SK-N-MC (cell line): ENCODE measurements at regions not wholly inside any gene's neighbourhood (a gene's known extent, or its start where the extent isn't known, plus 50 kb on each side); places are given as distances from the start of the nearest gene placed in this dataset.

ENCODE experiments used
- DNase-seq: peaks from one replicate; pipeline ENCODE4 v3.0.0-alpha.2; 2011; ENCODE audit warnings: low read depth, low spot score
- H3K27ac ChIP-seq: fragments of 200-600 bp; sonication (generic); 2 replicates; pipeline ENCODE4 v1.5.1; 2016; ENCODE audit warnings: mixed run types
- H3K36me3 ChIP-seq: fragments of 200-600 bp; sonication (generic); 2 replicates; pipeline ENCODE4 v1.6.1; 2017; ENCODE audit warnings: antibody characterized with exemption, low read length, mixed read lengths; ENCODE audit not compliant: insufficient read depth
- H3K4me3 ChIP-seq: fragments of 200-600 bp; sonication (generic); 2 replicates; pipeline ENCODE4 v1.5.1; 2016
- H3K9ac ChIP-seq: fragments of 200-600 bp; sonication (generic); 2 replicates; pipeline ENCODE4 v1.8.0; 2017; ENCODE audit warnings: mixed run types, mixed read lengths; ENCODE audit not compliant: insufficient read length
- H3K9me3 ChIP-seq: fragments of 200-600 bp; sonication (generic); 2 replicates; pipeline ENCODE4 v1.6.1; 2017; ENCODE audit warnings: low read depth, mild to moderate bottlenecking, antibody characterized with exemption, low read length, moderate library complexity, mixed read lengths
- EZH2 ChIP-seq: fragments of 200-600 bp; sonication (generic); IDR thresholded peaks from one replicate; pipeline ENCODE4 v1.6.1; 2017; ENCODE audit warnings: antibody characterized with exemption
- FOXP2 ChIP-seq: optimal IDR thresholded peaks from 2 replicates; pipeline ENCODE3; 2011; ENCODE audit warnings: mild to moderate bottlenecking, moderate library complexity; ENCODE audit not compliant: insufficient read depth; ENCODE audit errors: extremely low read length, control extremely low read depth
- POLR2AphosphoS5 ChIP-seq: IDR thresholded peaks from 2 replicates; pipeline ENCODE4 v1.6.1; 2012; ENCODE audit warnings: mild to moderate bottlenecking, low read depth, low read length, borderline replicate concordance

GRCh38 chr5:39906146-39906545 is 481.4 kb upstream of the DAB2 start:
- H3K9ac ChIP-seq = no peak overlapping the region
- no peak overlapping the region for H3K27ac ChIP-seq
- no peak for DNase-seq
- TF ChIP-seq EZH2 = no peak
- no peak for TF ChIP-seq POLR2AphosphoS5
- no peak for TF ChIP-seq FOXP2
- H3K4me3 ChIP-seq = no peak overlapping the region
- no peaks in the 10 kb centered on the region for H3K36me3 ChIP-seq
- H3K9me3 ChIP-seq = no peaks in the 10 kb centered on the region

- H3K9ac ChIP-seq = no peak overlapping the region
- TF ChIP-seq POLR2AphosphoS5 = no peak
- no peak for TF ChIP-seq EZH2
- no peak for TF ChIP-seq FOXP2
- no peak overlapping the region for H3K4me3 ChIP-seq
- H3K36me3 ChIP-seq = no peaks in the 10 kb centered on the region
- no peak for DNase-seq
- no peak overlapping the region for H3K27ac ChIP-seq
- no peaks in the 10 kb centered on the region for H3K9me3 ChIP-seq
These were observed 480.6 kb upstream of the DAB2 start for GRCh38 chr5:39905356-39905755.

GRCh38 chr5:39902626-39903025 is 477.8 kb upstream of the DAB2 start:
- no peak overlapping the region for H3K27ac ChIP-seq
- H3K36me3 ChIP-seq = no peaks in the 10 kb centered on the region
- no peak overlapping the region for H3K9ac ChIP-seq
- DNase-seq = no peak
- TF ChIP-seq FOXP2 (no peak), POLR2AphosphoS5 (no peak), EZH2 (no peak)
- no peak overlapping the region for H3K4me3 ChIP-seq
- no peaks in the 10 kb centered on the region for H3K9me3 ChIP-seq

- no peak overlapping the region for H3K27ac ChIP-seq
- TF ChIP-seq EZH2 = no peak
- no peak for TF ChIP-seq FOXP2
- TF ChIP-seq POLR2AphosphoS5 = no peak
These were observed 474.0 kb upstream of the DAB2 start for GRCh38 chr5:39898731-39899130.

GRCh38 chr5:39896706-39897105 is 471.9 kb upstream of the DAB2 start:
- H3K9me3 ChIP-seq = no peaks in the 10 kb centered on the region
- TF ChIP-seq EZH2 (no peak), POLR2AphosphoS5 (no peak), FOXP2 (no peak)
- H3K9ac ChIP-seq = no peak overlapping the region
- DNase-seq = no peak
- no peak overlapping the region for H3K4me3 ChIP-seq
- H3K27ac ChIP-seq = no peak overlapping the region
- H3K36me3 ChIP-seq = no peaks in the 10 kb centered on the region

More at GRCh38 chr5:39898731-39899130, 474.0 kb upstream of the DAB2 start:
- Histone ChIP-seq H3K36me3 (no peaks in the 10 kb centered on the region), H3K9me3 (no peaks in the 10 kb centered on the region), H3K9ac (no peak overlapping the region), H3K4me3 (no peak overlapping the region)
- DNase-seq = no peak

GRCh38 chr5:39896104-39896503 is 471.3 kb upstream of the DAB2 start:
- H3K36me3 ChIP-seq = no peaks in the 10 kb centered on the region
- no peak overlapping the region for H3K9ac ChIP-seq
- DNase-seq = no peak
- H3K4me3 ChIP-seq = no peak overlapping the region
- H3K9me3 ChIP-seq = no peaks in the 10 kb centered on the region
- H3K27ac ChIP-seq = no peak overlapping the region
- TF ChIP-seq POLR2AphosphoS5 (no peak), EZH2 (no peak), FOXP2 (no peak)

GRCh38 chr5:39892708-39893107 is 467.9 kb upstream of the DAB2 start:
- no peak for DNase-seq
- Histone ChIP-seq H3K9ac (no peak overlapping the region), H3K36me3 (no peaks in the 10 kb centered on the region), H3K27ac (no peak overlapping the region), H3K9me3 (no peaks in the 10 kb centered on the region), H3K4me3 (no peak overlapping the region)
- TF ChIP-seq POLR2AphosphoS5 (no peak), FOXP2 (no peak), EZH2 (no peak)

GRCh38 chr5:39891376-39891775 is 466.6 kb upstream of the DAB2 start:
- no peak for DNase-seq
- H3K4me3 ChIP-seq = no peak overlapping the region
- H3K9me3 ChIP-seq = no peaks in the 10 kb centered on the region
- no peak overlapping the region for H3K27ac ChIP-seq
- TF ChIP-seq EZH2 = no peak
- TF ChIP-seq POLR2AphosphoS5 = no peak
- TF ChIP-seq FOXP2 = no peak
- H3K36me3 ChIP-seq = no peaks in the 10 kb centered on the region
- H3K9ac ChIP-seq = no peak overlapping the region

GRCh38 chr5:39880985-39881384 is 456.2 kb upstream of the DAB2 start:
- Histone ChIP-seq H3K27ac (no peak overlapping the region), H3K4me3 (no peak overlapping the region), H3K9me3 (no peaks in the 10 kb centered on the region), H3K9ac (no peak overlapping the region), H3K36me3 (no peaks in the 10 kb centered on the region)
- no peak for DNase-seq
- TF ChIP-seq EZH2 = no peak
- no peak for TF ChIP-seq POLR2AphosphoS5
- TF ChIP-seq FOXP2 = no peak

- H3K9me3 ChIP-seq = no peaks in the 10 kb centered on the region
- no peak overlapping the region for H3K4me3 ChIP-seq
- no peak overlapping the region for H3K27ac ChIP-seq
- no peaks in the 10 kb centered on the region for H3K36me3 ChIP-seq
- DNase-seq = no peak
- no peak overlapping the region for H3K9ac ChIP-seq
- TF ChIP-seq POLR2AphosphoS5 (no peak), FOXP2 (no peak), EZH2 (no peak)
These were observed 452.7 kb upstream of the DAB2 start for GRCh38 chr5:39877479-39877878.
